Ovary (tissue), 3 donors: ENCODE measurements at regions not wholly inside any gene's neighbourhood (a gene's known extent, or its start where the extent isn't known, plus 50 kb on each side); places are given as distances from the start of the nearest gene placed in this dataset.

Experiments used
- CTCF ChIP-seq, 3 donors: fragments of 450-650 bp in 2 of 3; fragments of 200-600 bp in 1 of 3; IDR thresholded peaks; one replicate each; pipeline versions ENCODE4 v1.5.1 to v1.8.0; 2016 to 2022; ENCODE audit warnings: antibody characterized with exemption in 3 of 3, mild to moderate bottlenecking in 1 of 3
- EP300 ChIP-seq: sonication (generic); formaldehyde crosslinking; IDR thresholded peaks from one replicate; pipeline ENCODE4 v1.6.1; 2017; ENCODE audit warnings: antibody characterized with exemption
- donor health status: DM: no; HTN: no; CAD: no.

- TF ChIP-seq CTCF (IDR thresholded peaks at IDR 0.05), result no peak
- no peak for TF ChIP-seq EP300
Observed at GRCh38 chr14:104478656-104479055, 100.9 kb upstream of the C14orf180 start.
